Mucosa of descending colon (tissue), 3 donors: ENCODE measurements at regions not wholly inside any gene's neighbourhood (a gene's known extent, or its start where the extent isn't known, plus 50 kb on each side); places are given as distances from the start of the nearest gene placed in this dataset.
A peak's percentile ranks its signal among the peaks of the same experiment; 100 is the strongest.

Experiments
- ATAC-seq: fragments of 200-7000 bp; cut with Tn5 transposase; one replicate; pipeline ENCODE4 v1.9.1; 2020; ENCODE audit warnings: mild to moderate bottlenecking, moderate library complexity
- DNase-seq, 3 donors: peaks; one replicate each; pipeline ENCODE4 v3.0.0-alpha.2; 2020
- H3K36me3 ChIP-seq: fragments of 200-600 bp; one replicate; pipeline ENCODE4 v1.8.0; 2021; ENCODE audit warnings: low read depth, mild to moderate bottlenecking
- H3K4me1 ChIP-seq: fragments of 200-600 bp; one replicate; pipeline ENCODE4 v1.8.0; 2021; ENCODE audit warnings: low read depth, mild to moderate bottlenecking
- H3K4me3 ChIP-seq: fragments of 200-600 bp; one replicate; pipeline ENCODE4 v1.8.0; 2021; ENCODE audit warnings: mild to moderate bottlenecking
- H3K9me3 ChIP-seq: fragments of 200-600 bp; one replicate; pipeline ENCODE4 v1.8.0; 2021; ENCODE audit warnings: mild to moderate bottlenecking
- intact Hi-C, 2 donors: fragments of 100-400 bp; cut with DNase I in 1 of 2; cut with micrococcal nuclease in 1 of 2; formaldehyde crosslinking; loops; one replicate each; pipeline versions ENCODE4 v1.11.0 to v1.11.1; 2022; cut with DNase I, micrococcal nuclease
- TF ChIP-seq, protein P1 (sequence below): fragments of 200-600 bp; IDR thresholded peaks from one replicate; pipeline ENCODE4 v1.8.0; 2022; ENCODE audit warnings: antibody characterized with exemption, mild to moderate bottlenecking
- donor health status: DM: no; HTN: no; CAD: no; lungs with moderate emphysema.
- donor health status: DM: no; HTN: no; CAD: no.
- donor health status: DM: no; HTN: yes; CAD: no.

GRCh38 chr1:116185161-116185701, 74.0 kb downstream of the MAB21L3 start:
- DNase-seq (no peak), ATAC-seq (peak; percentile 32)
- Histone ChIP-seq H3K9me3 (no peaks in the 10 kb centered on the region), H3K4me1 (no peaks in the 10 kb centered on the region), H3K36me3 (no peaks in the 10 kb centered on the region), H3K4me3 (no peak overlapping the region)
- TF ChIP-seq, protein P1, sequence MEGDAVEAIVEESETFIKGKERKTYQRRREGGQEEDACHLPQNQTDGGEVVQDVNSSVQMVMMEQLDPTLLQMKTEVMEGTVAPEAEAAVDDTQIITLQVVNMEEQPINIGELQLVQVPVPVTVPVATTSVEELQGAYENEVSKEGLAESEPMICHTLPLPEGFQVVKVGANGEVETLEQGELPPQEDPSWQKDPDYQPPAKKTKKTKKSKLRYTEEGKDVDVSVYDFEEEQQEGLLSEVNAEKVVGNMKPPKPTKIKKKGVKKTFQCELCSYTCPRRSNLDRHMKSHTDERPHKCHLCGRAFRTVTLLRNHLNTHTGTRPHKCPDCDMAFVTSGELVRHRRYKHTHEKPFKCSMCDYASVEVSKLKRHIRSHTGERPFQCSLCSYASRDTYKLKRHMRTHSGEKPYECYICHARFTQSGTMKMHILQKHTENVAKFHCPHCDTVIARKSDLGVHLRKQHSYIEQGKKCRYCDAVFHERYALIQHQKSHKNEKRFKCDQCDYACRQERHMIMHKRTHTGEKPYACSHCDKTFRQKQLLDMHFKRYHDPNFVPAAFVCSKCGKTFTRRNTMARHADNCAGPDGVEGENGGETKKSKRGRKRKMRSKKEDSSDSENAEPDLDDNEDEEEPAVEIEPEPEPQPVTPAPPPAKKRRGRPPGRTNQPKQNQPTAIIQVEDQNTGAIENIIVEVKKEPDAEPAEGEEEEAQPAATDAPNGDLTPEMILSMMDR: no peak
- intact Hi-C loops: no loop called here

DNA sequence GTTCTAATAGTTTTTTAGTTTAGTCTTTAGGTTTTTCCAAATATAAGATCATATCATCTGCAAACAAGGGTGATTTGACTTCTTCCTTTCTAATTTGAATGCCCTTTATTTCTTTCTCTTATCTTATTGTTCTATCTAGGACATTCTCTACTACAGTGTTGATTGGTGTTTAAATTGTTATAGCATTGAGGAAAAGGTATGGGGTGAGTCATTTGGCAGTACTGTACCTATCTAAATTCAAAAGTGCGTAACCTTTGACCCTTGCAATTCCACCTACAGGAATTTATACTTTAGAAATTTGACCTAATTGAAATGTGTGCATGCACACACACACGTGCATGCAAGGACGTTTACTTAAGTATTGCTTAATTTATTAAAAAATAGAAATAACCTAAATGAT, 78.3 kb downstream of the MAB21L3 start:
- ATAC-seq (peak; percentile 79), DNase-seq (no peak)
- H3K4me1 ChIP-seq: peaks cover 10% of the 10 kb centered on the region
- no peaks in the 10 kb centered on the region for H3K36me3 ChIP-seq
- H3K4me3 ChIP-seq: no peak overlapping the region
- no peaks in the 10 kb centered on the region for H3K9me3 ChIP-seq
- intact Hi-C loops: no loop called here
- TF ChIP-seq, protein P1: no peak

GRCh38 chr1:116191294-116191693, 80.1 kb downstream of the MAB21L3 start:
- intact Hi-C loops: no loop called here
- TF ChIP-seq, protein P1: no peak

GRCh38 chr1:116193768-116194167, 82.6 kb downstream of the MAB21L3 start:
- DNase-seq (no peak), ATAC-seq (peak; percentile 83)
- Histone ChIP-seq H3K4me3 (no peak overlapping the region), H3K4me1 (peaks cover 25% of the 10 kb centered on the region), H3K36me3 (no peaks in the 10 kb centered on the region), H3K9me3 (no peaks in the 10 kb centered on the region)
- TF ChIP-seq, protein P1: no peak
- intact Hi-C loops: no loop called here

More at GRCh38 chr1:116191294-116191693, 80.1 kb downstream of the MAB21L3 start:
- Histone ChIP-seq H3K9me3 (no peaks in the 10 kb centered on the region), H3K36me3 (no peaks in the 10 kb centered on the region), H3K4me1 (peaks cover 22% of the 10 kb centered on the region), H3K4me3 (no peak overlapping the region)
- ATAC-seq (no peak), DNase-seq (no peak)

GRCh38 chr1:116194568-116194967, 83.4 kb downstream of the MAB21L3 start:
- intact Hi-C loops: no loop called here
- peaks cover 25% of the 10 kb centered on the region for H3K4me1 ChIP-seq
- no peak for DNase-seq
- TF ChIP-seq, protein P1: no peak
- no peak overlapping the region for H3K4me3 ChIP-seq
- no peaks in the 10 kb centered on the region for H3K36me3 ChIP-seq
- no peaks in the 10 kb centered on the region for H3K9me3 ChIP-seq
- ATAC-seq: peak; percentile 53
